ENCODE measurements at regions not wholly inside any gene's neighbourhood (a gene's known extent, or its start where the extent isn't known, plus 50 kb on each side); places are given as distances from the start of the nearest gene placed in this dataset.

GRCh38 chr5:98587166-98587565 lies 186.3 kb upstream of the RGMB start:
- no peak for DNase-seq

GRCh38 chr5:98588215-98588614 lies 185.2 kb upstream of the RGMB start:
- DNase-seq, result no peak

- no peak for DNase-seq
These were observed 180.0 kb upstream of the RGMB start for GRCh38 chr5:98593418-98593817.

- no peak for DNase-seq
These were observed 179.4 kb upstream of the RGMB start for GRCh38 chr5:98594098-98594497.

GRCh38 chr5:98599016-98599415 lies 174.4 kb upstream of the RGMB start:
- DNase-seq, result no peak

- DNase-seq, result no peak
These were observed 170.8 kb upstream of the RGMB start for GRCh38 chr5:98602534-98603112.

GRCh38 chr5:98603456-98603855 lies 170.0 kb upstream of the RGMB start:
- no peak for DNase-seq

GRCh38 chr5:98604301-98604700 lies 169.2 kb upstream of the RGMB start:
- no peak for DNase-seq

GRCh38 chr5:98604721-98605425 lies 168.6 kb upstream of the RGMB start:
- DNase-seq, result no peak

GRCh38 chr5:98605426-98605825 lies 168.0 kb upstream of the RGMB start:
- no peak for DNase-seq

- no peak for DNase-seq
These were observed 166.5 kb upstream of the RGMB start for GRCh38 chr5:98606961-98607360.

- no peak for DNase-seq
These were observed 165.4 kb upstream of the RGMB start for GRCh38 chr5:98608052-98608451.

- no peak for DNase-seq
These were observed 159.1 kb upstream of the RGMB start for GRCh38 chr5:98614341-98614740.

- DNase-seq, result no peak
These were observed 151.6 kb upstream of the RGMB start for GRCh38 chr5:98621821-98622220.

GRCh38 chr5:98624145-98624880 lies 149.2 kb upstream of the RGMB start:
- no peak for DNase-seq

GRCh38 chr5:98627121-98627520 lies 146.3 kb upstream of the RGMB start:
- DNase-seq, result no peak

GRCh38 chr5:98630621-98631020 lies 142.8 kb upstream of the RGMB start:
- DNase-seq, result no peak

- DNase-seq, result no peak
These were observed 142.0 kb upstream of the RGMB start for GRCh38 chr5:98631311-98632054.

- DNase-seq, result no peak
These were observed 137.8 kb upstream of the RGMB start for GRCh38 chr5:98635656-98636055.

GRCh38 chr5:98637116-98637515 lies 136.3 kb upstream of the RGMB start:
- DNase-seq, result no peak

- no peak for DNase-seq
These were observed 135.9 kb upstream of the RGMB start for GRCh38 chr5:98637557-98637956.

GRCh38 chr5:98638111-98638510 lies 135.4 kb upstream of the RGMB start:
- DNase-seq, result no peak

- DNase-seq, result no peak
These were observed 134.8 kb upstream of the RGMB start for GRCh38 chr5:98638701-98639100.

GRCh38 chr5:98639274-98639673 lies 134.2 kb upstream of the RGMB start:
- DNase-seq, result no peak

Data from stimulated activated CD4-positive, alpha-beta T cell treated with anti-CD3 and anti-CD28 coated beads, Interleukin-2, amount 100 ng/mL, for 48 hours (primary cell).